Testis (tissue), 2 donors: ENCODE measurements at regions not wholly inside any gene's neighbourhood (a gene's known extent, or its start where the extent isn't known, plus 50 kb on each side); places are given as distances from the start of the nearest gene placed in this dataset.

Experiments used
- DNase-seq: peaks from one replicate; pipeline ENCODE4 v3.0.0-alpha.2; 2019
- H3K27ac ChIP-seq, 2 donors: fragments of 200-600 bp; sonication (generic); one replicate each; pipeline ENCODE4 v1.5.1; 2019
- H3K27me3 ChIP-seq: fragments of 200-600 bp; sonication (generic); one replicate; pipeline ENCODE4 v1.5.1; 2019
- H3K36me3 ChIP-seq: fragments of 200-600 bp; sonication (generic); one replicate; pipeline ENCODE4 v1.5.1; 2017; ENCODE audit warnings: low read depth; ENCODE audit errors: missing control alignments
- H3K4me1 ChIP-seq: fragments of 200-600 bp; sonication (generic); one replicate; pipeline ENCODE4 v1.5.1; 2019
- H3K4me3 ChIP-seq, 2 donors: fragments of 200-600 bp; sonication (generic); one replicate each; pipeline ENCODE4 v1.5.1; 2017 to 2019
- H3K9me3 ChIP-seq: fragments of 200-600 bp; sonication (generic); one replicate; pipeline ENCODE4 v1.5.1; 2017
- POLR2A ChIP-seq: fragments of 450-650 bp; IDR thresholded peaks from one replicate; pipeline ENCODE4 v1.6.1; 2017; ENCODE audit warnings: antibody characterized with exemption, mild to moderate bottlenecking, moderate library complexity
- WGBS, 2 donors: methylation state at CpG; one replicate each; pipeline ENCODE4 v1.1.5; 2018; 5-methylcytosine and 5-hydroxymethylcytosine counted together
- intact Hi-C: fragments of 100-400 bp; cut with DNase I; formaldehyde crosslinking; loops from one replicate; pipeline ENCODE4 v1.15.1; 2023; ENCODE audit warnings: low total_unique reads
- TF ChIP-seq, protein P1 (sequence below), 3 experiments: fragments of 450-650 bp in 2 of 3; fragments of 200-600 bp in 1 of 3; sonication (generic) in 1 of 3; IDR thresholded peaks; one replicate each; pipeline ENCODE4 v1.5.1; 2016 to 2019; ENCODE audit warnings: antibody characterized with exemption in 3 of 3, mild to moderate bottlenecking in 2 of 3, moderate library complexity in 1 of 3

DNA sequence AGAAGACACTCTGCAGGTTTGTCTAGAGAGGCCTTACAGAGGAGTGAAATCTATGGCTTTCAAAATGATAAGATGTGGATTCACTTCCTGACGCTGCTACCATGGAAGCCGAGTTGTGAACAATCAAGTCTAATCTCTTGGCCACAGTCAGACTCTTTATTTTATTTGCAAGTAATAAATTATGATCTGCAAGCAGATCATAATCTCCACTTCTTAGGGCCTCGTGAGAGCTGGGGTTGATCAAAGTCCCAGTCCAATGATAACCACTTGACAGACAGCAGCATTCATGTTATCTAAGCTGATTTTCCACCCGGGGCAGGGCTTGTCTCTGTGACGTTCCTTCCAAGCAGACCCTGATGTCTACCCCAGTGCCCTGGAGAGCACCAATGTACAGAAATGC lies 776.4 kb upstream of the AUTS2 start:
- TF ChIP-seq POLR2A, result no peak
- TF ChIP-seq, protein P1, sequence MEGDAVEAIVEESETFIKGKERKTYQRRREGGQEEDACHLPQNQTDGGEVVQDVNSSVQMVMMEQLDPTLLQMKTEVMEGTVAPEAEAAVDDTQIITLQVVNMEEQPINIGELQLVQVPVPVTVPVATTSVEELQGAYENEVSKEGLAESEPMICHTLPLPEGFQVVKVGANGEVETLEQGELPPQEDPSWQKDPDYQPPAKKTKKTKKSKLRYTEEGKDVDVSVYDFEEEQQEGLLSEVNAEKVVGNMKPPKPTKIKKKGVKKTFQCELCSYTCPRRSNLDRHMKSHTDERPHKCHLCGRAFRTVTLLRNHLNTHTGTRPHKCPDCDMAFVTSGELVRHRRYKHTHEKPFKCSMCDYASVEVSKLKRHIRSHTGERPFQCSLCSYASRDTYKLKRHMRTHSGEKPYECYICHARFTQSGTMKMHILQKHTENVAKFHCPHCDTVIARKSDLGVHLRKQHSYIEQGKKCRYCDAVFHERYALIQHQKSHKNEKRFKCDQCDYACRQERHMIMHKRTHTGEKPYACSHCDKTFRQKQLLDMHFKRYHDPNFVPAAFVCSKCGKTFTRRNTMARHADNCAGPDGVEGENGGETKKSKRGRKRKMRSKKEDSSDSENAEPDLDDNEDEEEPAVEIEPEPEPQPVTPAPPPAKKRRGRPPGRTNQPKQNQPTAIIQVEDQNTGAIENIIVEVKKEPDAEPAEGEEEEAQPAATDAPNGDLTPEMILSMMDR (IDR thresholded peaks at IDR 0.05), result no peak
- H3K27ac ChIP-seq, result no peak overlapping the region
- no peaks in the 10 kb centered on the region for H3K4me1 ChIP-seq
- intact Hi-C loops, result no loop called here
- no peak overlapping the region for H3K4me3 ChIP-seq
- H3K27me3 ChIP-seq, result no peaks in the 10 kb centered on the region
- no peak for DNase-seq
- WGBS, 2 donors, result 50 to 56% methylated on average over 5 of the region's 5 CpGs
- H3K9me3 ChIP-seq, result no peaks in the 10 kb centered on the region
- H3K36me3 ChIP-seq, result no peaks in the 10 kb centered on the region

DNA sequence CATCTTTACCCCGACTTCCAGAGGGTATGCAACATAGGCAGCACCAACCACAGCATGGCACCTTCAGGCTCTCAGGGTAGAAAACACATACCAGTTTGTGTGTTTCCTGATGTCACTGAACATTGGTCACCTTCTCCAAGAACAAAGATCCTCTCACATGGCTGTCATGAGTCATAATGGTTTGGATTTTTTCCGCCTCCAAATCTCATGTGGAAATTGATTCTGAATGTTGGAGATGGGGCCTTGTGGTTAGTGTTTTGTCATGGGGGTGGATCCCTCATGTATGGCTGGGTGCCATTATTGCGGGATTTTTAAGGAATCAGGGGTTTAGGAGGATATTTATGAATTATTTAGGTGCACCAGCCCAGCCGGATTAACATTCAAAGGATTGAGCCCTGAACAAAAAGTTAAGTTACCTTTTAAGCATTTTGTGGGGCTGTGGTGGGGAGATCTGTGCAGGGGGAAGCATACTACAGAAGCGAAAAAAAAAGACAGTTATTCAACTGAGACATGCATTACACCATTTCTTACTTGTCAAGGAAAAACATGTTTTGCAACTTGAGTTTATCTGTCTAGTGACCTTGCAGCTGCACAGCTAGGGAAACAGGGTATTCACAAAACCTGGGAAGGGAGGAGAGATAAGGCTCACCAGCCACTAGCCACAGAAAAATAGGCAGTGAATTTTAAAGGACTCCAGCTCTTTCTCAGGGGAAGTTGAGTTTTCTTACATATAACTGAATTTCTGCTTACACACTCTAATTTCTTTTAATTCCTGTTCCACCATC lies 774.1 kb upstream of the AUTS2 start:
- peak; percentile 30 for DNase-seq
- no peak overlapping the region for H3K4me3 ChIP-seq
- intact Hi-C loops, result no loop called here
- H3K4me1 ChIP-seq, result no peaks in the 10 kb centered on the region
- H3K9me3 ChIP-seq, result no peaks in the 10 kb centered on the region
- H3K27ac ChIP-seq, result no peak overlapping the region
- WGBS, 2 donors, result 61 to 78% methylated on average over 5 of the region's 5 CpGs
- no peaks in the 10 kb centered on the region for H3K36me3 ChIP-seq
- no peaks in the 10 kb centered on the region for H3K27me3 ChIP-seq
- TF ChIP-seq, protein P1 (IDR thresholded peaks at IDR 0.05), result no peak
- no peak for TF ChIP-seq POLR2A

DNA sequence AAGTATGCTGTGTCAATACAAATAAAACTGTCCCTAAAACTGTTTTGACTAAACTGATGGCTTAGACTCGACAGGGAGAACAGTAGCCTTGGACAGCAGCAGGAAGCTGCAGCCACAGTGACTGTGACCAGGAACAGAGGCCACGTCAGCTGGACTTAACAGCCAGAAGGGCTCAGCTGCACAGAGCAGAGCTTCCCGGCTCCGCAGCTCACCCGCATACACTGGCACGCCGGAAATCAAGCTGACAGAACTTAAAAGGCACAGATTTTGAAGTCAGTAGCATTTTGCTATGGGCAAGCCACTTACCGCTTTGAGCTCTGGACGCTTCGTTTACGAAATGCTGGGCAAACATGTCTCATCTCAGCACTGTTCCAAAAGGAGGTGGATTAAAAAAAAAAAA lies 769.7 kb upstream of the AUTS2 start:
- no peaks in the 10 kb centered on the region for H3K9me3 ChIP-seq
- no peak for DNase-seq
- no peaks in the 10 kb centered on the region for H3K36me3 ChIP-seq
- 77 to 87% methylated on average over 11 of the region's 11 CpGs for WGBS, 2 donors
- TF ChIP-seq, protein P1 (IDR thresholded peaks at IDR 0.05), result no peak
- no peak for TF ChIP-seq POLR2A
- H3K4me3 ChIP-seq, result no peak overlapping the region
- intact Hi-C loops, result no loop called here
- no peaks in the 10 kb centered on the region for H3K4me1 ChIP-seq
- H3K27me3 ChIP-seq, result no peaks in the 10 kb centered on the region
- no peak overlapping the region for H3K27ac ChIP-seq

DNA sequence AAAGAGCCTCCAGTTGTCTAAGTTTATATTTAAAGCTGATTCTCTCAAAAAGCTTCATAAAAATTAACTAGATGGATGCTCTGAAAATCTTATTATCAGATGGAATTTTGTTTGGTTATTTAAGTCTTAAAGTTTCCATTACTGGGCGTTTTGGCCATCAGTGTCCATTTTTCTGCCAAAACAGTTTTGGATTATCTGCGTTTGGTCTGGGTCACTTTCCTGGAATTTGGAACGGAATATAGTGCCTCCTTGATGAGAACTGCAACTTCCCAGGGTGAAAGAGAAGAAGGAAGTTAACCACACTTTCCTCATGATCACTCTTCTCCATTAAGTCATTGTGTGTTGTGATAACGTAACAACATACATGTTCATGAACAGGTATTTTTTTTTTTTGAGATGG lies 764.9 kb upstream of the AUTS2 start:
- no peak overlapping the region for H3K4me3 ChIP-seq
- H3K4me1 ChIP-seq, result no peaks in the 10 kb centered on the region
- H3K27ac ChIP-seq, result no peak overlapping the region
- DNase-seq, result no peak
- intact Hi-C loops, result no loop called here
- TF ChIP-seq, protein P1 (IDR thresholded peaks at IDR 0.05), result no peak
- no peak for TF ChIP-seq POLR2A
- no peaks in the 10 kb centered on the region for H3K27me3 ChIP-seq
- 50 to 60% methylated on average over 4 of the region's 4 CpGs for WGBS, 2 donors
- no peaks in the 10 kb centered on the region for H3K9me3 ChIP-seq
- no peaks in the 10 kb centered on the region for H3K36me3 ChIP-seq

DNA sequence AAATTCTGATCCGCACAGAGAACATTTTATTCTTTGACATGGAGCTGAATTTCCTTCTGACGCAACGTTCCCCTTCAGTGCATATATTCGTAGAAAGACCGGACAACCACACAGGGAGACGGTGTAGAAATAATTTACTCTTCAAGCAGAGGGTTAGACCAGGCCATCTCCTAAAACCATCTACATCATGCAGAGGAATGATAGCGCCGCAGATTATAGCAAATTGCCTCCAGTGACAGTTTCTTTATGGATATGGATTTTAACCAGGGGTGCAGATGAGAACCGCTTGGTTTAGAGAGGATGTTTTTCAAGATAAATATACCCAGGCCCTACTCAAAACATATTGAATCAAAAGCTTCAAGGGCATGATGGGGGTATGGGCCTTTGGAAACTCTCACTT lies 759.3 kb upstream of the AUTS2 start:
- 97% methylated on average over 9 of the region's 9 CpGs for WGBS, 2 donors
- no peak for DNase-seq
- Histone ChIP-seq H3K27me3 (no peaks in the 10 kb centered on the region), H3K9me3 (no peaks in the 10 kb centered on the region), H3K27ac (no peak overlapping the region), H3K36me3 (no peaks in the 10 kb centered on the region), H3K4me3 (no peak overlapping the region), H3K4me1 (no peaks in the 10 kb centered on the region)
- intact Hi-C loops, result no loop called here
- no peak for TF ChIP-seq POLR2A
- TF ChIP-seq, protein P1 (IDR thresholded peaks at IDR 0.05), result no peak
